ENCODE measurements at regions not wholly inside any gene's neighbourhood (a gene's known extent, or its start where the extent isn't known, plus 50 kb on each side); places are given as distances from the start of the nearest gene placed in this dataset.

DNA sequence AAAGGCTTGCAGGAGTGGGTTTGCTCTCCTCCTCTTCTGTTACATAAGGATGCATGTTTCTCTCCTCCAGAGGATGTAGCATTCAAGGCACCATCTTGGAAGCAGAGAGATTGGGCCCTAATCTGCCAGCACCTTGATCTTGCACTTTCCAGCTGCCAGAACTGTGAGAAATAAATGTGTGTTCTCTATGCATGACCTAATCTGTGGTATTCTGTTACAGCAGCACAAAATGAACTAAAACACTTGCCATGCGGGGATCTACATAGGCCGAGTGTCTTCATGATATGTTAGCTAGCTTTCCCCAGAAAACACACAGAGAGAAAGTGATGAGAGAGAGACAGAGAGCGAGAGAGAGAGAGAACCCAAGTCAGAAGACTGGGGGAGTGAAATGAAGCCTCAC lies 273.5 kb downstream of the UTP18 start:
- Mint-ChIP-seq H3K27me3 (peaks cover 20% of the 10 kb centered on the region), H3K4me1 (no peaks in the 10 kb centered on the region), H3K9me3 (ENCODE audit: low read depth) (no peaks in the 10 kb centered on the region), H3K4me3 (no peak overlapping the region), H3K36me3 (no peaks in the 10 kb centered on the region), H3K27ac (no peak overlapping the region)
- CTCF ChIA-PET: no interaction called here
- DNase-seq (no peak), ATAC-seq (no peak)

GRCh38 chr17:51536627-51537026 lies 276.3 kb downstream of the UTP18 start:
- Mint-ChIP-seq H3K4me3 (no peak overlapping the region), H3K4me1 (peaks cover 4% of the 10 kb centered on the region), H3K9me3 (ENCODE audit: low read depth) (no peaks in the 10 kb centered on the region), H3K27ac (no peak overlapping the region), H3K27me3 (peaks cover 11% of the 10 kb centered on the region), H3K36me3 (no peaks in the 10 kb centered on the region)
- ATAC-seq: no peak
- CTCF ChIA-PET: no interaction called here
- DNase-seq: no peak

DNA sequence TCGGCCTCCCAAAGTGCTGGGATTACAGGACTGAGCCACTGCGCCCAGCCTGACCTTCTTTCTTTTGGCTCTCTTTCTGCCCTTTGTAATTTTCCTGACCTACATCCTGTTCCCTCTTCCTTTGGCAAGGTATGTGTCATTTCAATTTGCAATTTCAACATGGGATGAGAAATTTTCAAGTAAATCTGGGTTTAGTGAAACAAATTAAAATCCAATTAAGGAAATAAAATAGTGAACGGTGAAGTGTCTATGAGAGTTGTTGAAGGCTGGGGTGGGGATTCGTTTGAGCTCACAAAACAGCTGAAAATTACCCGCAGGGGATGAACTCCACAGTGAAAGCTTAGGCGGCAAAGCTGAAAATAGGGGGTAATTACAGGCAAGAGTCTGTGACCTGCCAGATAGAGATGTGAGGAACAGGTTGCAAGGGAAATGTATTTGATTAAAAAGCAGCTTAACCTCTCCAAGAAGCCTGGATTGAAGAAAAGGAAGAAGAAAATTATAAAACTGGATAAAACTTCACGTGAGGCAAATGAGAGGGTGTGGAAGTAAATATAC lies 277.7 kb downstream of the UTP18 start:
- Mint-ChIP-seq H3K4me3 (no peak overlapping the region), H3K4me1 (peaks cover 4% of the 10 kb centered on the region), H3K36me3 (no peaks in the 10 kb centered on the region), H3K27ac (no peak overlapping the region), H3K9me3 (ENCODE audit: low read depth) (no peaks in the 10 kb centered on the region), H3K27me3 (peaks cover 11% of the 10 kb centered on the region)
- ATAC-seq: no peak
- CTCF ChIA-PET: no interaction called here
- no peak for DNase-seq

- no peak for DNase-seq
- no peak overlapping the region for H3K4me3 Mint-ChIP-seq
- no peaks in the 10 kb centered on the region for H3K9me3 Mint-ChIP-seq (ENCODE audit: low read depth)
- CTCF ChIA-PET: no interaction called here
- no peaks in the 10 kb centered on the region for H3K36me3 Mint-ChIP-seq
- H3K27me3 Mint-ChIP-seq: peaks cover 7% of the 10 kb centered on the region
- ATAC-seq: no peak
- no peak overlapping the region for H3K27ac Mint-ChIP-seq
- peaks cover 4% of the 10 kb centered on the region for H3K4me1 Mint-ChIP-seq
Measured at GRCh38 chr17:51540151-51540550, 279.8 kb downstream of the UTP18 start.

- DNase-seq (no peak), ATAC-seq (no peak)
- Mint-ChIP-seq H3K9me3 (ENCODE audit: low read depth) (no peaks in the 10 kb centered on the region), H3K4me1 (peaks cover 4% of the 10 kb centered on the region), H3K27me3 (peaks cover 7% of the 10 kb centered on the region), H3K27ac (no peak overlapping the region), H3K4me3 (no peak overlapping the region), H3K36me3 (no peaks in the 10 kb centered on the region)
- CTCF ChIA-PET: no interaction called here
Measured at GRCh38 chr17:51541215-51541614, 280.9 kb downstream of the UTP18 start.

DNA sequence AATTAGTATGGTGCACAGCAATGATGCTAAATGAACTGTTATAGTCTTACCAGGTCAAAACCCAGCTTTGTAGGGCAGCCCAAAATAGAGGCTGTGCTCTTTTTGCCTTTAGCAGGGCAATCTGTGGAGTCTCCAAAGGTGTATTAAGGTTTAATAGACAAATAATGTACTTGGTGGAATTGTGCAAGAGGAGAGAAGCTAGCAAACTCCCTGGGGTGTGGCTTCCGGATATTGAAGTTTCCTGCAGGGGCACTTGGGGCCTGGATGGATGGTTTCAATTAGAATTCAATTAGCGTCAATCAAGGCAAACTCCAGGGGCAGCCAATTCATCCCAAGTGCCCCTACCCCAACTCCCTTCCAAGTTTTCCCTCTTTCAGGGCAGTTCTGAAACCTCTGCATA lies 285.8 kb downstream of the UTP18 start:
- ATAC-seq: no peak
- no peaks in the 10 kb centered on the region for H3K9me3 Mint-ChIP-seq (ENCODE audit: low read depth)

DNA sequence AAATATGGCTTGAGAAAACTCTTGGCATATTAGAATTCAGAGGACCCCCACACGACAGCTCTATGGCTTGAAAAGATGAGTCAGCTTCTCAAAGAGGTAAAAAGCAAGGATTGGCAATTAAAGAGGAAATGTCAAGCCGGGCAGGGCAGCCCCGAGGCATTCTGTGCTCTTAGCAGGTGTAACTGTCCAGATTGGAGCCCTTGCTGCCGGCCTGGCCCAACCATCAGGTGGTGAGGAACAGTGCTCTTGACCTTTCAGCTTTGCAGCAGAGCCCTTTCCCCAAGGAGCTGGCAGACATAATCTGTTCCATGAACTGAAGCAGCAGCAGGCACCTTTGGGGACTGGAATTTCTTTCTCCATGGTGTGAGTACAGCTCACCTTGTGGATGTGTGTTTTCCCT lies 287.8 kb downstream of the UTP18 start:
- H3K4me1 Mint-ChIP-seq: no peaks in the 10 kb centered on the region
- CTCF ChIA-PET: no interaction called here
- H3K4me3 Mint-ChIP-seq: no peak overlapping the region
- ATAC-seq (no peak), DNase-seq (no peak)
- H3K27ac Mint-ChIP-seq: no peak overlapping the region
- no peaks in the 10 kb centered on the region for H3K36me3 Mint-ChIP-seq
- H3K27me3 Mint-ChIP-seq: peaks cover 3% of the 10 kb centered on the region
- no peaks in the 10 kb centered on the region for H3K9me3 Mint-ChIP-seq (ENCODE audit: low read depth)

More for the DNA sequence above, 285.8 kb downstream of the UTP18 start:
- DNase-seq: no peak
- Mint-ChIP-seq H3K27me3 (peaks cover 3% of the 10 kb centered on the region), H3K36me3 (no peaks in the 10 kb centered on the region), H3K4me3 (no peak overlapping the region), H3K27ac (no peak overlapping the region), H3K4me1 (no peaks in the 10 kb centered on the region)
- CTCF ChIA-PET: no interaction called here

- no peaks in the 10 kb centered on the region for H3K36me3 Mint-ChIP-seq
- peaks cover 6% of the 10 kb centered on the region for H3K27me3 Mint-ChIP-seq
- H3K9me3 Mint-ChIP-seq (ENCODE audit: low read depth): no peaks in the 10 kb centered on the region
- CTCF ChIA-PET: no interaction called here
- DNase-seq (no peak), ATAC-seq (no peak)
- no peaks in the 10 kb centered on the region for H3K4me1 Mint-ChIP-seq
- no peak overlapping the region for H3K27ac Mint-ChIP-seq
- H3K4me3 Mint-ChIP-seq: no peak overlapping the region
Measured at GRCh38 chr17:51555153-51555552, 294.8 kb downstream of the UTP18 start.

- H3K36me3 Mint-ChIP-seq: no peaks in the 10 kb centered on the region
- DNase-seq (no peak), ATAC-seq (no peak)
- no peak overlapping the region for H3K27ac Mint-ChIP-seq
- no peak overlapping the region for H3K4me3 Mint-ChIP-seq
- CTCF ChIA-PET: no interaction called here
- peaks cover 3% of the 10 kb centered on the region for H3K27me3 Mint-ChIP-seq
- H3K9me3 Mint-ChIP-seq (ENCODE audit: low read depth): no peaks in the 10 kb centered on the region
- H3K4me1 Mint-ChIP-seq: no peaks in the 10 kb centered on the region
Measured at GRCh38 chr17:51559778-51560177, 299.4 kb downstream of the UTP18 start.

DNA sequence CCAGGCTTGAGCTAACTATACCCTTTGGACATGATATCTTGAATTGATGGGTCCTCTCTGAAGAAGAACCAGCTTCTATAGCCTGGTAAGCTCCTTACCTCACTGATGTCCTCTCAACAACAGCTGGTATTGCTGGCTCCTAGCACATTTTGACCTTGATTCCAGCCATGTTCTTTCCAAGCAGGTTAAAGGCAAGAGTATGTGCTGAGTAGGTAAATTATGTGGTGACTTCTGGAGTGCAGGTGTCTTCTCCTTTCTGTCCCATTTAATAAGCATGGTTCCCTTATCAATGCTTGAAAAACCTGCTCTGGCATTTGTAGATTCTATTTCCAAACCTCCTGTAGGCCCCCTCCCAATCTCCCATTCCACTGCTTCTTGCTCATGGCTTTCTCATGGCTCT lies 300.1 kb downstream of the UTP18 start:
- no peaks in the 10 kb centered on the region for H3K4me1 Mint-ChIP-seq
- H3K36me3 Mint-ChIP-seq: no peaks in the 10 kb centered on the region
- DNase-seq (no peak), ATAC-seq (no peak)
- H3K9me3 Mint-ChIP-seq (ENCODE audit: low read depth): no peaks in the 10 kb centered on the region
- CTCF ChIA-PET: no interaction called here
- no peak overlapping the region for H3K27ac Mint-ChIP-seq
- H3K27me3 Mint-ChIP-seq: peaks cover 3% of the 10 kb centered on the region
- H3K4me3 Mint-ChIP-seq: no peak overlapping the region

DNA sequence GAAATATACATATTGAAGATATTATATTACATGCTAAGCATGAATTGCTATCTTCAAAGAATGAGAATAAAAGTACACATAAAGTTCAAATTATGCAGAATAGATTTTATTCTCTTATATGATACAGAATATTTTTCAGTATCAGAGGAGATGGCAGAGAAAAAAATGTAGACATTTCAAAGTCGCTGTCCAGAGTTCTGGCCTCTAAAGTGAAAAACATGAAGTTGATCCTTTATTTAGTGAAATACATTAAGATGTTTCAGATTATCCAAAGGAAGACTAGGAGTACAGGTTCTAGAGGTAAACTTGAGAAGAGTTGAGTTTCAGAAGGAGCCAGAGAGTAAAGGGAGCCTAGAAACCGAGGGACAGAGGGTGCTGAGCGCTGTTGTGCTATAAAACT lies 303.6 kb downstream of the UTP18 start:
- Mint-ChIP-seq H3K4me3 (no peak overlapping the region), H3K9me3 (ENCODE audit: low read depth) (no peaks in the 10 kb centered on the region), H3K36me3 (no peaks in the 10 kb centered on the region), H3K27me3 (peaks cover 7% of the 10 kb centered on the region), H3K27ac (no peak overlapping the region), H3K4me1 (no peaks in the 10 kb centered on the region)
- CTCF ChIA-PET: no interaction called here
- DNase-seq: no peak
- ATAC-seq: no peak

GRCh38 chr17:51572115-51572514 lies 311.8 kb downstream of the UTP18 start:
- H3K4me3 Mint-ChIP-seq: no peak overlapping the region
- peaks cover 5% of the 10 kb centered on the region for H3K9me3 Mint-ChIP-seq (ENCODE audit: low read depth)
- CTCF ChIA-PET: no interaction called here
- no peaks in the 10 kb centered on the region for H3K36me3 Mint-ChIP-seq
- no peaks in the 10 kb centered on the region for H3K4me1 Mint-ChIP-seq
- ATAC-seq: no peak
- peaks cover 6% of the 10 kb centered on the region for H3K27me3 Mint-ChIP-seq
- H3K27ac Mint-ChIP-seq: no peak overlapping the region
- DNase-seq: no peak
